ENCODE measurements at regions not wholly inside any gene's neighbourhood (a gene's known extent, or its start where the extent isn't known, plus 50 kb on each side); places are given as distances from the start of the nearest gene placed in this dataset.

DNA sequence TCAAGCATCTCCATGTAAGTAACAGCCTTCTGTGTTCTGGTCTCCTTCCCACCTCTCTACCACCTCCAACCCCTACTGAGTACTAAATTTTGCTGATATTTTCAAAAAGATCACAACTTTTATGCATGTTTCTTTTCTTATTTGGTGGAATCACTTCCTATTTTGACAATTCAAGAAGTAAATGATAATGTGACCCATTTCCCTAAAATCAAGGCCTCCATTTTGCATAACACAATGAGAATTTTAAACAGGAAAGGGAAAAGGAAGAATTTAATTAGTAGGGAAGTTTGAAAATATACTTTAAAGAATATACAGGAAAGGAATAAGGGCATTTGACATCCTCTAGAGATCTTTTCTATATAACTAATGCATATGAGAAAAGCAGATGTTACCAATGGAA, 212.9 kb upstream of the RASA1 start:
- POLR2A ChIA-PET = no interaction called here
- H3K4me1 Mint-ChIP-seq = peaks cover 17% of the 10 kb centered on the region
- H3K79me2 ChIP-seq (ENCODE audit: control insufficient read depth, insufficient read depth, low read length) = no peaks in the 10 kb centered on the region
- ATAC-seq (ENCODE audit: low read depth) (no peak), DNase-seq (no peak)
- H3K4me3 Mint-ChIP-seq = no peak overlapping the region
- H2AFZ ChIP-seq (ENCODE audit: insufficient read depth, low read depth, low read length, poor library complexity, severe bottlenecking) = no peak overlapping the region
- no peak overlapping the region for H3K27ac Mint-ChIP-seq
- no peak for TF ChIP-seq EZH2 (IDR thresholded peaks at IDR 0.05; ENCODE audit: borderline replicate concordance, insufficient read depth, low read depth, low read length, poor library complexity, severe bottlenecking)
- TF ChIP-seq, protein P1, sequence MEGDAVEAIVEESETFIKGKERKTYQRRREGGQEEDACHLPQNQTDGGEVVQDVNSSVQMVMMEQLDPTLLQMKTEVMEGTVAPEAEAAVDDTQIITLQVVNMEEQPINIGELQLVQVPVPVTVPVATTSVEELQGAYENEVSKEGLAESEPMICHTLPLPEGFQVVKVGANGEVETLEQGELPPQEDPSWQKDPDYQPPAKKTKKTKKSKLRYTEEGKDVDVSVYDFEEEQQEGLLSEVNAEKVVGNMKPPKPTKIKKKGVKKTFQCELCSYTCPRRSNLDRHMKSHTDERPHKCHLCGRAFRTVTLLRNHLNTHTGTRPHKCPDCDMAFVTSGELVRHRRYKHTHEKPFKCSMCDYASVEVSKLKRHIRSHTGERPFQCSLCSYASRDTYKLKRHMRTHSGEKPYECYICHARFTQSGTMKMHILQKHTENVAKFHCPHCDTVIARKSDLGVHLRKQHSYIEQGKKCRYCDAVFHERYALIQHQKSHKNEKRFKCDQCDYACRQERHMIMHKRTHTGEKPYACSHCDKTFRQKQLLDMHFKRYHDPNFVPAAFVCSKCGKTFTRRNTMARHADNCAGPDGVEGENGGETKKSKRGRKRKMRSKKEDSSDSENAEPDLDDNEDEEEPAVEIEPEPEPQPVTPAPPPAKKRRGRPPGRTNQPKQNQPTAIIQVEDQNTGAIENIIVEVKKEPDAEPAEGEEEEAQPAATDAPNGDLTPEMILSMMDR (IDR thresholded peaks at IDR 0.05) = no peak
- H3K27me3 Mint-ChIP-seq = no peaks in the 10 kb centered on the region
- H3K9ac ChIP-seq (ENCODE audit: low read length) = no peak overlapping the region
- no peak overlapping the region for H3K27ac ChIP-seq (ENCODE audit: low read length in 2 of 2)
- H3K4me2 ChIP-seq (replicated peaks; ENCODE audit: low read depth, low read length, poor library complexity, severe bottlenecking) = no peak overlapping the region
- H3K27me3 ChIP-seq (replicated peaks in 1 of 4; ENCODE audit: control extremely low read depth in 1 of 4, control insufficient read depth in 3 of 4, insufficient read depth in 4 of 4, low read length in 3 of 4) = no peaks in the 10 kb centered on the region
- peaks cover 0 to 4% (median 0%) of the 10 kb centered on the region in 3 donors for H3K9me3 ChIP-seq (ENCODE audit: control extremely low read depth in 1 of 3, control insufficient read depth in 2 of 3, insufficient read depth in 1 of 3, low read length in 2 of 3)
- no peak overlapping the region for H3K4me3 ChIP-seq (ENCODE audit: control extremely low read depth in 1 of 5, extremely low read depth in 1 of 5, insufficient read depth in 1 of 5, low read depth in 2 of 5, low read length in 4 of 5)
- H3K9me3 Mint-ChIP-seq (ENCODE audit: insufficient read depth) = peaks cover 6% of the 10 kb centered on the region
- no peaks in the 10 kb centered on the region for H3K36me3 ChIP-seq (replicated peaks in 1 of 2; ENCODE audit: control extremely low read depth in 1 of 2, control insufficient read depth in 1 of 2, extremely low read depth in 1 of 2, insufficient read depth in 2 of 2, low read length in 1 of 2)
- CTCF ChIA-PET = no interaction called here
- H4K20me1 ChIP-seq (ENCODE audit: control insufficient read depth, insufficient read depth, low read length, poor library complexity, severe bottlenecking) = no peaks in the 10 kb centered on the region
- H3K4me1 ChIP-seq (ENCODE audit: control insufficient read depth in 2 of 2, insufficient read depth in 2 of 2, low read length in 2 of 2) = peaks cover 0 to 4% of the 10 kb centered on the region in 2 donors
- intact Hi-C loops (cut with micrococcal nuclease) = no loop called here

DNA sequence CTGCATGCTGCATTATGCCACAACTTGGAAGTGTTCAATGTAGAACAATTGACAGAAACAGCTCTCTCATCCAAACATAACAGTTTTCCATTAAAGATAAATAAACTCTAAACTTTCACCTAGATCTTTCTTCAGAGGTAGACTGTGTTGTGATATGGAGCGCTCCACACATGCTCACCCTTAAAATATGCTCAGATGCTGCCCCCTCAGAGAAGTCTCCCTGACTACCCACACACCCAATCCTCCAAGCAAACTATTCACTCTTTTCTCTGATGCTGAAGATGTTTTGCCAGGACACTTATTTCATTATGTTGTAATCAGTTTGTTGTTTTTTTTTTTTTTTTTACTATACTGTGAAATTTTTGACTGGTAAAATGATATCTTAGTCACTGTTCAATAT, 206.6 kb upstream of the RASA1 start:
- Histone ChIP-seq H3K4me1 (ENCODE audit: control insufficient read depth in 2 of 2, insufficient read depth in 2 of 2, low read length in 2 of 2) (no peaks in the 10 kb centered on the region), H3K79me2 (ENCODE audit: control insufficient read depth, insufficient read depth, low read length) (no peaks in the 10 kb centered on the region), H3K9me3 (ENCODE audit: control extremely low read depth in 1 of 3, control insufficient read depth in 2 of 3, insufficient read depth in 1 of 3, low read length in 2 of 3) (no peaks in the 10 kb centered on the region), H3K9ac (ENCODE audit: low read length) (no peak overlapping the region), H2AFZ (ENCODE audit: insufficient read depth, low read depth, low read length, poor library complexity, severe bottlenecking) (no peak overlapping the region), H3K27ac (ENCODE audit: low read length in 2 of 2) (no peak overlapping the region), H3K36me3 (replicated peaks in 1 of 2; ENCODE audit: control extremely low read depth in 1 of 2, control insufficient read depth in 1 of 2, extremely low read depth in 1 of 2, insufficient read depth in 2 of 2, low read length in 1 of 2) (no peaks in the 10 kb centered on the region), H3K4me3 (ENCODE audit: control extremely low read depth in 1 of 5, extremely low read depth in 1 of 5, insufficient read depth in 1 of 5, low read depth in 2 of 5, low read length in 4 of 5) (no peak overlapping the region), H3K27me3 (replicated peaks in 1 of 4; ENCODE audit: control extremely low read depth in 1 of 4, control insufficient read depth in 3 of 4, insufficient read depth in 4 of 4, low read length in 3 of 4) (no peaks in the 10 kb centered on the region), H3K4me2 (replicated peaks; ENCODE audit: low read depth, low read length, poor library complexity, severe bottlenecking) (no peak overlapping the region), H4K20me1 (ENCODE audit: control insufficient read depth, insufficient read depth, low read length, poor library complexity, severe bottlenecking) (no peaks in the 10 kb centered on the region)
- Mint-ChIP-seq H3K4me3 (no peak overlapping the region), H3K27me3 (no peaks in the 10 kb centered on the region), H3K27ac (no peak overlapping the region), H3K9me3 (ENCODE audit: insufficient read depth) (peaks cover 4% of the 10 kb centered on the region), H3K4me1 (no peaks in the 10 kb centered on the region)
- WGBS (ENCODE audit: insufficient coverage) = no CpG with 5 or more reads among the region's 1 CpG
- no peak for DNase-seq
- TF ChIP-seq, protein P1 (IDR thresholded peaks at IDR 0.05) = no peak
- TF ChIP-seq EZH2 (IDR thresholded peaks at IDR 0.05; ENCODE audit: borderline replicate concordance, insufficient read depth, low read depth, low read length, poor library complexity, severe bottlenecking) = no peak
- intact Hi-C loops (cut with micrococcal nuclease) = no loop called here
- POLR2A ChIA-PET = no interaction called here
- ATAC-seq (ENCODE audit: low read depth) = no peak
- CTCF ChIA-PET = interaction anchor here (0.6 to 1.2 kb wide), 2 partner anchors 9 to 255 kb away, joined by 3 read pairs; no protein-coding TSS in a partner anchor

Measured in B cell (primary cell).